ENCODE measurements at regions not wholly inside any gene's neighbourhood (a gene's known extent, or its start where the extent isn't known, plus 50 kb on each side); places are given as distances from the start of the nearest gene placed in this dataset.

- no peak for TF ChIP-seq POLR2A (IDR thresholded peaks at IDR 0.05)
- no peak for TF ChIP-seq CTCF (IDR thresholded peaks at IDR 0.05)
- Histone ChIP-seq H3K27me3 (no peaks in the 10 kb centered on the region), H3K4me1 (replicated peaks in 1 of 2) (no peaks in the 10 kb centered on the region), H3K9me3 (replicated peaks in 1 of 3) (no peaks in the 10 kb centered on the region), H3K4me3 (no peak overlapping the region), H3K36me3 (replicated peaks in 1 of 2) (no peaks in the 10 kb centered on the region), H3K27ac (no peak overlapping the region)
- no peak for DNase-seq
- 54 to 67% (median 58%) methylated on average over 1 of the region's 1 CpG for WGBS, 4 donors
- intact Hi-C loops (cut with DNase I), result no loop called here
Observed at GRCh38 chr4:17293901-17294300, 218.0 kb downstream of the QDPR start.

- H3K9me3 ChIP-seq (replicated peaks in 1 of 3), result no peaks in the 10 kb centered on the region
- H3K27ac ChIP-seq, result no peak overlapping the region
- intact Hi-C loops (cut with DNase I), result no loop called here
- no peaks in the 10 kb centered on the region for H3K27me3 ChIP-seq
- H3K4me1 ChIP-seq (replicated peaks in 1 of 2), result no peaks in the 10 kb centered on the region
- H3K4me3 ChIP-seq, result no peak overlapping the region
- TF ChIP-seq POLR2A (IDR thresholded peaks at IDR 0.05) (no peak), CTCF (IDR thresholded peaks at IDR 0.05) (no peak)
- 78 to 95% (median 88%) methylated on average over 1 of the region's 1 CpG for WGBS, 4 donors
- no peak for DNase-seq
- no peaks in the 10 kb centered on the region for H3K36me3 ChIP-seq (replicated peaks in 1 of 2)
Observed at GRCh38 chr4:17288151-17288550, 223.7 kb downstream of the QDPR start.

- H3K4me1 ChIP-seq (replicated peaks in 1 of 2), result no peaks in the 10 kb centered on the region
- H3K36me3 ChIP-seq (replicated peaks in 1 of 2), result no peaks in the 10 kb centered on the region
- H3K27me3 ChIP-seq, result no peaks in the 10 kb centered on the region
- TF ChIP-seq POLR2A (IDR thresholded peaks at IDR 0.05), result no peak
- no peak for TF ChIP-seq CTCF (IDR thresholded peaks at IDR 0.05)
- intact Hi-C loops (cut with DNase I), result no loop called here
- H3K27ac ChIP-seq, result no peak overlapping the region
- no peaks in the 10 kb centered on the region for H3K9me3 ChIP-seq (replicated peaks in 1 of 3)
- no peak overlapping the region for H3K4me3 ChIP-seq
- DNase-seq, result no peak
- 68 to 78% (median 71%) methylated on average over 7 of the region's 7 CpGs for WGBS, 4 donors
Observed at GRCh38 chr4:17286752-17287460, 225.0 kb downstream of the QDPR start.

- WGBS, 4 donors, result 65 to 82% (median 71%) methylated on average over 4 of the region's 4 CpGs
- Histone ChIP-seq H3K4me3 (no peak overlapping the region), H3K9me3 (replicated peaks in 1 of 3) (no peaks in the 10 kb centered on the region), H3K36me3 (replicated peaks in 1 of 2) (no peaks in the 10 kb centered on the region), H3K27me3 (no peaks in the 10 kb centered on the region), H3K27ac (no peak overlapping the region), H3K4me1 (replicated peaks in 1 of 2) (no peaks in the 10 kb centered on the region)
- DNase-seq, result no peak
- intact Hi-C loops (cut with DNase I), result no loop called here
- no peak for TF ChIP-seq POLR2A (IDR thresholded peaks at IDR 0.05)
- no peak for TF ChIP-seq CTCF (IDR thresholded peaks at IDR 0.05)
Observed at GRCh38 chr4:17285747-17286146, 226.1 kb downstream of the QDPR start.
